Prostate gland (tissue), 2 donors: ENCODE measurements at regions not wholly inside any gene's neighbourhood (a gene's known extent, or its start where the extent isn't known, plus 50 kb on each side); places are given as distances from the start of the nearest gene placed in this dataset.

ENCODE experiments used
- POLR2A ChIP-seq: fragments of 450-650 bp; IDR thresholded peaks from one replicate; pipeline ENCODE4 v1.6.1; 2016; ENCODE audit warnings: antibody characterized with exemption, mild to moderate bottlenecking
- TF ChIP-seq, protein P1 (sequence below), 4 experiments: fragments of 200-600 bp in 2 of 4; fragments of 450-650 bp in 2 of 4; sonication (generic) in 2 of 4; IDR thresholded peaks; 1 replicate in 3 of 4; 2 replicates in 1 of 4; pipeline ENCODE4 v1.5.1; 2016 to 2019; ENCODE audit warnings: antibody characterized with exemption in 4 of 4, mild to moderate bottlenecking in 2 of 4, moderate library complexity in 2 of 4

DNA sequence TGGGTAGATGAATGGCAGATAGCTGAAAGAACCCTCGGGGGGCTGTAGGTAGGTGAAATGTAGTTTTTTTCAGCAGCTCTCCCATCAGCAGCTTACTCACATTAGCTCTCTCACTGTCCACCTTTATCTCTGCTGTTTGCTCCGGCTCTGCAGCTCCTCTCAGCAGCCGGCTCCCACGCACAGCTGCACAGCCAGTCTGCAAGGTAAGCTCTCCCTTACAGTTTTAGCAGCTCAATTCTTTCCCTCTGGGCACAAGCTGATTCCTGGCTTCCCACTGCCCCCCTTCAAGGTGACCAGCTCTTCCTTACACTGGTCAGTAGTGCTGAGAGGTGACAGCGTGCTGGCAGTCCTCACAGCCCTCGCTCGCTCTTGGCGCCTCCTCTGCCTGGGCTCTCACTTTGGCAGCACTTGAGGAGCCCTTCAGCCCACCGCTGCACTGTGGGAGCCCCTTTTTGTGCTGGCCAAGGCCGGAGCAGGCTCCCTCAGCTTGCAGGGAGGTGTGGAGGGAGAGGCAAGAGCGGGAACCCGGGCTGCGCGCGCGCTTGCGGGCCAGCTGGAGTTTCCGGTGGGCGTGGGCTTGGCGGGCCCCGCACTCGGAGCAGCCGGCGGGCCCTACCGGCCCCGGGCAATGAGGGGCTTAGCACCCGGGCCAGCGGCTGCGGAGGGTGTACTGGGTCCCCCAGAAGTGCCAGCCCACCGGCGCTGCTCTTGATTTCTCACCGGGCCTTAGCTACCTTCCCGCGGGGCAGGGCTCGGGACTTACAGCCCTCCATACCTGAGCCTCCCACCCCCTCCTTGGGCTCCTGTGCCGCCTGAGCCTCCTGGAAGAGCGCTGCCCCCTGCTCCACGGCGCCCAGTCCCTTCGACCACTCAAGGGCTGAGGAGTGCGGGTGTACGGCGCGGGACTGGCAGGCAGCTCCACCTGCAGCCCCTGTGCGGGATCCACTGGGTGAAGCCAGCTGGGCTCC, 393.6 kb downstream of the CENPC start:
- TF ChIP-seq, protein P1, sequence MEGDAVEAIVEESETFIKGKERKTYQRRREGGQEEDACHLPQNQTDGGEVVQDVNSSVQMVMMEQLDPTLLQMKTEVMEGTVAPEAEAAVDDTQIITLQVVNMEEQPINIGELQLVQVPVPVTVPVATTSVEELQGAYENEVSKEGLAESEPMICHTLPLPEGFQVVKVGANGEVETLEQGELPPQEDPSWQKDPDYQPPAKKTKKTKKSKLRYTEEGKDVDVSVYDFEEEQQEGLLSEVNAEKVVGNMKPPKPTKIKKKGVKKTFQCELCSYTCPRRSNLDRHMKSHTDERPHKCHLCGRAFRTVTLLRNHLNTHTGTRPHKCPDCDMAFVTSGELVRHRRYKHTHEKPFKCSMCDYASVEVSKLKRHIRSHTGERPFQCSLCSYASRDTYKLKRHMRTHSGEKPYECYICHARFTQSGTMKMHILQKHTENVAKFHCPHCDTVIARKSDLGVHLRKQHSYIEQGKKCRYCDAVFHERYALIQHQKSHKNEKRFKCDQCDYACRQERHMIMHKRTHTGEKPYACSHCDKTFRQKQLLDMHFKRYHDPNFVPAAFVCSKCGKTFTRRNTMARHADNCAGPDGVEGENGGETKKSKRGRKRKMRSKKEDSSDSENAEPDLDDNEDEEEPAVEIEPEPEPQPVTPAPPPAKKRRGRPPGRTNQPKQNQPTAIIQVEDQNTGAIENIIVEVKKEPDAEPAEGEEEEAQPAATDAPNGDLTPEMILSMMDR (IDR thresholded peaks at IDR 0.05) = no peak
- no peak for TF ChIP-seq POLR2A
